Testis (tissue), 2 donors: ENCODE measurements at regions not wholly inside any gene's neighbourhood (a gene's known extent, or its start where the extent isn't known, plus 50 kb on each side); places are given as distances from the start of the nearest gene placed in this dataset.

Experiments
- CTCF ChIP-seq, 3 experiments: fragments of 450-650 bp in 2 of 3; fragments of 200-600 bp in 1 of 3; sonication (generic) in 1 of 3; IDR thresholded peaks; one replicate each; pipeline ENCODE4 v1.5.1; 2016 to 2019; ENCODE audit warnings: antibody characterized with exemption in 3 of 3, mild to moderate bottlenecking in 2 of 3, moderate library complexity in 1 of 3
- POLR2A ChIP-seq: fragments of 450-650 bp; IDR thresholded peaks from one replicate; pipeline ENCODE4 v1.6.1; 2017; ENCODE audit warnings: antibody characterized with exemption, mild to moderate bottlenecking, moderate library complexity

DNA sequence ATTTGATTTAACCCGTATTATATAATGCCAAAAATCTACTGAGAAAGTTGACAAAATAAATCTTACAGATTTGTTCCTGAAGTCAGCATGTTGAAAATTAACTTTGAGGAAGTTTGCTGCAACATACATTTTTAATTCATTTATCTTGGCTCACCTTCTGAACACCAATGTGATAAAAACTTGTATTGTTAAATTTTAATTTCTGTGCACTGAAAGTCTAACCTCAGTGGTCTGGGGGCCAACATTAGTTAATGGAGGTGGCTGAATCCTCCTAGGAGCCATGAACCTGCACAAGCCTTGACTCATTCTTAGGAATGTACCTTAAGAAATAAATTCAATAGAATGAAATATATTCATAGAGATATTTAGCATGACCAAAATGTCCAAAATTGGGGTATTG is 95.3 kb downstream of the ADSS2 start:
- no peak for TF ChIP-seq CTCF (IDR thresholded peaks at IDR 0.05)
- no peak for TF ChIP-seq POLR2A
